ENCODE measurements at regions not wholly inside any gene's neighbourhood (a gene's known extent, or its start where the extent isn't known, plus 50 kb on each side); places are given as distances from the start of the nearest gene placed in this dataset.

DNA sequence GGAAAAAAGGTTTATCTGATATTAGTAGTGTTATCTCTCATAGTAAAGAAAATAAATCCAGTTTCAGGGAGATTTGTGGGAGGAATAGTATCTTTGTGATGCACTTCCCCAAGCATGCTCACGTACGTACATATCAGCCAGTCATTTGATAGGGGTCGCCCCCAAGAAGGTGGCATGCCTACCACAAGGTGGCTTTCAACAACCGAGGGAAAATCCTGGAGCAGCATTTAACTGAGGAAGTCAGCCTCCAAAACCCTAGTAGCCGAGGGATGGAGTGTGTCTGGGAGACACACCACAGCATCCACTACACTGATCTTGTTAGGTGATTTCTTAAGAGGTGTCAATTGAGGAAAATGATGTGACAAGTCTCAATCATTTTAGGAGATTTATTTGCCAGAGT, 623.9 kb downstream of the NYAP2 start:
- Histone ChIP-seq H3K36me3 (ENCODE audit: control insufficient read depth, insufficient read depth, low read length) (no peaks in the 10 kb centered on the region), H3K27ac (ENCODE audit: insufficient read depth, low read length) (no peak overlapping the region), H3K79me2 (ENCODE audit: control insufficient read depth, insufficient read depth, low read length) (no peaks in the 10 kb centered on the region), H3K4me1 (ENCODE audit: control insufficient read depth, extremely low read depth, insufficient read depth, low read length) (no peaks in the 10 kb centered on the region), H3K27me3 (ENCODE audit: control insufficient read depth, insufficient read depth, low read length) (no peaks in the 10 kb centered on the region), H4K20me1 (ENCODE audit: control insufficient read depth, extremely low read depth, insufficient read depth, low read length) (no peaks in the 10 kb centered on the region), H3K9me3 (ENCODE audit: control insufficient read depth, insufficient read depth, low read depth, low read length) (no peaks in the 10 kb centered on the region), H3K9ac (ENCODE audit: insufficient read depth, low read length) (no peak overlapping the region), H3K4me2 (ENCODE audit: extremely low read depth, insufficient read depth, low read length) (no peak overlapping the region), H3K4me3 (replicated peaks in 1 of 4; ENCODE audit: control extremely low read depth in 1 of 4, insufficient read depth in 1 of 4, low read depth in 3 of 4, low read length in 4 of 4) (no peak overlapping the region), H2AFZ (ENCODE audit: low read length) (no peak overlapping the region)
- no peak for DNase-seq (ENCODE audit: low read depth in 2 of 2)
- TF ChIP-seq, protein P1, sequence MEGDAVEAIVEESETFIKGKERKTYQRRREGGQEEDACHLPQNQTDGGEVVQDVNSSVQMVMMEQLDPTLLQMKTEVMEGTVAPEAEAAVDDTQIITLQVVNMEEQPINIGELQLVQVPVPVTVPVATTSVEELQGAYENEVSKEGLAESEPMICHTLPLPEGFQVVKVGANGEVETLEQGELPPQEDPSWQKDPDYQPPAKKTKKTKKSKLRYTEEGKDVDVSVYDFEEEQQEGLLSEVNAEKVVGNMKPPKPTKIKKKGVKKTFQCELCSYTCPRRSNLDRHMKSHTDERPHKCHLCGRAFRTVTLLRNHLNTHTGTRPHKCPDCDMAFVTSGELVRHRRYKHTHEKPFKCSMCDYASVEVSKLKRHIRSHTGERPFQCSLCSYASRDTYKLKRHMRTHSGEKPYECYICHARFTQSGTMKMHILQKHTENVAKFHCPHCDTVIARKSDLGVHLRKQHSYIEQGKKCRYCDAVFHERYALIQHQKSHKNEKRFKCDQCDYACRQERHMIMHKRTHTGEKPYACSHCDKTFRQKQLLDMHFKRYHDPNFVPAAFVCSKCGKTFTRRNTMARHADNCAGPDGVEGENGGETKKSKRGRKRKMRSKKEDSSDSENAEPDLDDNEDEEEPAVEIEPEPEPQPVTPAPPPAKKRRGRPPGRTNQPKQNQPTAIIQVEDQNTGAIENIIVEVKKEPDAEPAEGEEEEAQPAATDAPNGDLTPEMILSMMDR (conservative IDR thresholded peaks at IDR 0.05 in 1 of 2, IDR thresholded peaks at IDR 0.05 in 1 of 2; ENCODE audit: low read depth in 1 of 2, low read length in 2 of 2): no peak
- no peak for TF ChIP-seq EZH2 (IDR thresholded peaks at IDR 0.05; ENCODE audit: low read length, missing control alignments)

DNA sequence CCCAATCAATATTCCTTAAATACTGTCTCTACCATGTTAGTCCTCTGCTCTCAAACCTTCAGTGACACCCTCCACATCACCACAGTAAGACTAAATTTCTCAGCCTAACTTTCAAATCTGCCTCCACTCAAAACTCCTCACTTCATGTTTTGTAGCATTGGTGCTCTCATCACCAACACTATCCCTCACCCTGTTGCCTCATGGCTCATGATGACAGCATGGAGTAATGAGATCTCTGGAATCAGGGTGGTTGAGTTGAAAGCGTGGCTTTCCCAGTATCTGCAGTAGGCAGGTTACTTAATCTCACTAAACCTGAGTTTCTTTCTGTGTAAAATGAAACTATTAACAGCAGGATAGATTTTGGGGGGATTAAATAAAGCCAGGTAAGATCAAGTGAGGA, 621.4 kb downstream of the NYAP2 start:
- H3K79me2 ChIP-seq (ENCODE audit: control insufficient read depth, insufficient read depth, low read length): no peaks in the 10 kb centered on the region
- H3K4me3 ChIP-seq (replicated peaks in 1 of 4; ENCODE audit: control extremely low read depth in 1 of 4, insufficient read depth in 1 of 4, low read depth in 3 of 4, low read length in 4 of 4): no peak overlapping the region
- no peaks in the 10 kb centered on the region for H3K4me1 ChIP-seq (ENCODE audit: control insufficient read depth, extremely low read depth, insufficient read depth, low read length)
- no peak overlapping the region for H3K9ac ChIP-seq (ENCODE audit: insufficient read depth, low read length)
- H3K9me3 ChIP-seq (ENCODE audit: control insufficient read depth, insufficient read depth, low read depth, low read length): no peaks in the 10 kb centered on the region
- no peaks in the 10 kb centered on the region for H3K27me3 ChIP-seq (ENCODE audit: control insufficient read depth, insufficient read depth, low read length)
- no peaks in the 10 kb centered on the region for H3K36me3 ChIP-seq (ENCODE audit: control insufficient read depth, insufficient read depth, low read length)
- no peaks in the 10 kb centered on the region for H4K20me1 ChIP-seq (ENCODE audit: control insufficient read depth, extremely low read depth, insufficient read depth, low read length)
- DNase-seq (ENCODE audit: low read depth in 2 of 2): no peak
- no peak overlapping the region for H3K4me2 ChIP-seq (ENCODE audit: extremely low read depth, insufficient read depth, low read length)
- no peak overlapping the region for H2AFZ ChIP-seq (ENCODE audit: low read length)
- no peak overlapping the region for H3K27ac ChIP-seq (ENCODE audit: insufficient read depth, low read length)
- TF ChIP-seq, protein P1 (conservative IDR thresholded peaks at IDR 0.05 in 1 of 2, IDR thresholded peaks at IDR 0.05 in 1 of 2; ENCODE audit: low read depth in 1 of 2, low read length in 2 of 2): no peak
- no peak for TF ChIP-seq EZH2 (IDR thresholded peaks at IDR 0.05; ENCODE audit: low read length, missing control alignments)

DNA sequence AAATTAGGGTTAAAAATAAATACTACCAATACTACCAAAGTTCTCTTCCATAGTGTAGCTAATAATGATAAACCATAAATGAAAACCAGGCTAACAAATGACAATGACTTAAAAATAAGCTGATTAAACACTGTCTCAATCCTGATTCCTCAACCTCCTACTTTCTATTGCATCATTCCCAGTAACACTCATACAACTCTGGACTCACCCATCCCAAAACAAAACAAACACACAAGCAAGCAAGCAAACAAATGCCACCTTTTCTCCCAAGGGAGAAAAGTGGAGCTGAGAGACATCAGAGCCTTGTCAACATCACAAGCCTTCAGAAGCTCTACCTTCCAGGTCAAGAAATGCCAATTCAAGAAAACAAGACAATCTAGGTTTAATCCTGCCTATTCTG, 620.7 kb downstream of the NYAP2 start:
- H3K9ac ChIP-seq (ENCODE audit: insufficient read depth, low read length): no peak overlapping the region
- H3K4me1 ChIP-seq (ENCODE audit: control insufficient read depth, extremely low read depth, insufficient read depth, low read length): no peaks in the 10 kb centered on the region
- no peak overlapping the region for H3K4me3 ChIP-seq (replicated peaks in 1 of 4; ENCODE audit: control extremely low read depth in 1 of 4, insufficient read depth in 1 of 4, low read depth in 3 of 4, low read length in 4 of 4)
- H4K20me1 ChIP-seq (ENCODE audit: control insufficient read depth, extremely low read depth, insufficient read depth, low read length): no peaks in the 10 kb centered on the region
- H2AFZ ChIP-seq (ENCODE audit: low read length): no peak overlapping the region
- TF ChIP-seq, protein P1 (conservative IDR thresholded peaks at IDR 0.05 in 1 of 2, IDR thresholded peaks at IDR 0.05 in 1 of 2; ENCODE audit: low read depth in 1 of 2, low read length in 2 of 2): no peak
- TF ChIP-seq EZH2 (IDR thresholded peaks at IDR 0.05; ENCODE audit: low read length, missing control alignments): no peak
- H3K27ac ChIP-seq (ENCODE audit: insufficient read depth, low read length): no peak overlapping the region
- no peaks in the 10 kb centered on the region for H3K27me3 ChIP-seq (ENCODE audit: control insufficient read depth, insufficient read depth, low read length)
- DNase-seq (ENCODE audit: low read depth in 2 of 2): peak in 1 of 2 donors; percentile 32
- H3K36me3 ChIP-seq (ENCODE audit: control insufficient read depth, insufficient read depth, low read length): no peaks in the 10 kb centered on the region
- no peaks in the 10 kb centered on the region for H3K79me2 ChIP-seq (ENCODE audit: control insufficient read depth, insufficient read depth, low read length)
- H3K9me3 ChIP-seq (ENCODE audit: control insufficient read depth, insufficient read depth, low read depth, low read length): no peaks in the 10 kb centered on the region
- H3K4me2 ChIP-seq (ENCODE audit: extremely low read depth, insufficient read depth, low read length): no peak overlapping the region
